ENCODE measurements at regions not wholly inside any gene's neighbourhood (a gene's known extent, or its start where the extent isn't known, plus 50 kb on each side); places are given as distances from the start of the nearest gene placed in this dataset.

DNA sequence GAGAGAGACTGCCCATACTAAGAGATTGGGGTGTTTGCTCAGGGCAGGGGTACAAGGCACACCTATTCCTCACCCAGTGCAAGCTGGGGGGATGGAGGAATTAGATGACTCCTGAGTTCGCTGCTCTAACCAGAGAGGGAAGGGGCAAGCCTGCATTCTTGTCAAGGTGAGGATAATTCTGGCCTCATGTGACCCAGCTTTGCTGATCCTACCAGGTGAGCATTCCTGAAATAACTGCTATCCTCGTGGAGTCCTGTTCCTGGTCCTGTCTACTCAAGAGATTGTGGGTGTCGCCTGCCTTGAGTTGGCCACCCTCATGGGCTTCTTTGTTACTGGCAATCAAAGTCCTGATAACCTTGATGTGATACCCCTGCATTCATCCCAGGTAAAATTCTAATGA is 206.0 kb downstream of the SPP2 start:
- no peak overlapping the region for H3K4me2 ChIP-seq (ENCODE audit: low read length)
- no peaks in the 10 kb centered on the region for H3K9me2 ChIP-seq (ENCODE audit: insufficient read depth, low read length)
- H3F3A ChIP-seq (ENCODE audit: insufficient read depth, low read length, poor library complexity, severe bottlenecking), result no peaks in the 10 kb centered on the region
- H3K9me3 ChIP-seq (ENCODE audit: low read length), result no peaks in the 10 kb centered on the region
- no peaks in the 10 kb centered on the region for H3K27me3 ChIP-seq (ENCODE audit: insufficient read depth, low read depth, low read length)
- H3K36me3 ChIP-seq (ENCODE audit: insufficient read depth, low read length), result no peaks in the 10 kb centered on the region
- no peaks in the 10 kb centered on the region for H4K20me1 ChIP-seq (ENCODE audit: insufficient read depth)
- no peak overlapping the region for H3K4me3 ChIP-seq (ENCODE audit: low read length)
- no peak overlapping the region for H2AFZ ChIP-seq (ENCODE audit: low read depth, low read length)
- H3K9ac ChIP-seq (ENCODE audit: low read length), result no peak overlapping the region
- H3K27ac ChIP-seq (ENCODE audit: low read length), result no peak overlapping the region
- no peaks in the 10 kb centered on the region for H3K79me2 ChIP-seq (replicated peaks; ENCODE audit: insufficient read depth, low read length)
- TF ChIP-seq RAD21 (conservative IDR thresholded peaks at IDR 0.05), result no peak
- TF ChIP-seq EP300 (conservative IDR thresholded peaks at IDR 0.05; ENCODE audit: poor library complexity, severe bottlenecking), result no peak
- no peak for TF ChIP-seq POLR2AphosphoS5 (IDR thresholded peaks at IDR 0.05)
- no peak for TF ChIP-seq SMC3 (conservative IDR thresholded peaks at IDR 0.05; ENCODE audit: poor library complexity)
- no peak for TF ChIP-seq MXI1 (conservative IDR thresholded peaks at IDR 0.05; ENCODE audit: poor library complexity, severe bottlenecking)
- TF ChIP-seq, protein P1, sequence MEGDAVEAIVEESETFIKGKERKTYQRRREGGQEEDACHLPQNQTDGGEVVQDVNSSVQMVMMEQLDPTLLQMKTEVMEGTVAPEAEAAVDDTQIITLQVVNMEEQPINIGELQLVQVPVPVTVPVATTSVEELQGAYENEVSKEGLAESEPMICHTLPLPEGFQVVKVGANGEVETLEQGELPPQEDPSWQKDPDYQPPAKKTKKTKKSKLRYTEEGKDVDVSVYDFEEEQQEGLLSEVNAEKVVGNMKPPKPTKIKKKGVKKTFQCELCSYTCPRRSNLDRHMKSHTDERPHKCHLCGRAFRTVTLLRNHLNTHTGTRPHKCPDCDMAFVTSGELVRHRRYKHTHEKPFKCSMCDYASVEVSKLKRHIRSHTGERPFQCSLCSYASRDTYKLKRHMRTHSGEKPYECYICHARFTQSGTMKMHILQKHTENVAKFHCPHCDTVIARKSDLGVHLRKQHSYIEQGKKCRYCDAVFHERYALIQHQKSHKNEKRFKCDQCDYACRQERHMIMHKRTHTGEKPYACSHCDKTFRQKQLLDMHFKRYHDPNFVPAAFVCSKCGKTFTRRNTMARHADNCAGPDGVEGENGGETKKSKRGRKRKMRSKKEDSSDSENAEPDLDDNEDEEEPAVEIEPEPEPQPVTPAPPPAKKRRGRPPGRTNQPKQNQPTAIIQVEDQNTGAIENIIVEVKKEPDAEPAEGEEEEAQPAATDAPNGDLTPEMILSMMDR (IDR thresholded peaks at IDR 0.05; ENCODE audit: poor library complexity, severe bottlenecking), result no peak
- TF ChIP-seq TAF1 (IDR thresholded peaks at IDR 0.05; ENCODE audit: low read depth), result no peak
- TF ChIP-seq, protein P2, sequence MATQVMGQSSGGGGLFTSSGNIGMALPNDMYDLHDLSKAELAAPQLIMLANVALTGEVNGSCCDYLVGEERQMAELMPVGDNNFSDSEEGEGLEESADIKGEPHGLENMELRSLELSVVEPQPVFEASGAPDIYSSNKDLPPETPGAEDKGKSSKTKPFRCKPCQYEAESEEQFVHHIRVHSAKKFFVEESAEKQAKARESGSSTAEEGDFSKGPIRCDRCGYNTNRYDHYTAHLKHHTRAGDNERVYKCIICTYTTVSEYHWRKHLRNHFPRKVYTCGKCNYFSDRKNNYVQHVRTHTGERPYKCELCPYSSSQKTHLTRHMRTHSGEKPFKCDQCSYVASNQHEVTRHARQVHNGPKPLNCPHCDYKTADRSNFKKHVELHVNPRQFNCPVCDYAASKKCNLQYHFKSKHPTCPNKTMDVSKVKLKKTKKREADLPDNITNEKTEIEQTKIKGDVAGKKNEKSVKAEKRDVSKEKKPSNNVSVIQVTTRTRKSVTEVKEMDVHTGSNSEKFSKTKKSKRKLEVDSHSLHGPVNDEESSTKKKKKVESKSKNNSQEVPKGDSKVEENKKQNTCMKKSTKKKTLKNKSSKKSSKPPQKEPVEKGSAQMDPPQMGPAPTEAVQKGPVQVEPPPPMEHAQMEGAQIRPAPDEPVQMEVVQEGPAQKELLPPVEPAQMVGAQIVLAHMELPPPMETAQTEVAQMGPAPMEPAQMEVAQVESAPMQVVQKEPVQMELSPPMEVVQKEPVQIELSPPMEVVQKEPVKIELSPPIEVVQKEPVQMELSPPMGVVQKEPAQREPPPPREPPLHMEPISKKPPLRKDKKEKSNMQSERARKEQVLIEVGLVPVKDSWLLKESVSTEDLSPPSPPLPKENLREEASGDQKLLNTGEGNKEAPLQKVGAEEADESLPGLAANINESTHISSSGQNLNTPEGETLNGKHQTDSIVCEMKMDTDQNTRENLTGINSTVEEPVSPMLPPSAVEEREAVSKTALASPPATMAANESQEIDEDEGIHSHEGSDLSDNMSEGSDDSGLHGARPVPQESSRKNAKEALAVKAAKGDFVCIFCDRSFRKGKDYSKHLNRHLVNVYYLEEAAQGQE (IDR thresholded peaks at IDR 0.05; ENCODE audit: borderline replicate concordance), result no peak
- no peak for TF ChIP-seq EZH2 (IDR thresholded peaks at IDR 0.05; ENCODE audit: borderline replicate concordance, insufficient read depth, low read length, poor library complexity, severe bottlenecking)

DNA sequence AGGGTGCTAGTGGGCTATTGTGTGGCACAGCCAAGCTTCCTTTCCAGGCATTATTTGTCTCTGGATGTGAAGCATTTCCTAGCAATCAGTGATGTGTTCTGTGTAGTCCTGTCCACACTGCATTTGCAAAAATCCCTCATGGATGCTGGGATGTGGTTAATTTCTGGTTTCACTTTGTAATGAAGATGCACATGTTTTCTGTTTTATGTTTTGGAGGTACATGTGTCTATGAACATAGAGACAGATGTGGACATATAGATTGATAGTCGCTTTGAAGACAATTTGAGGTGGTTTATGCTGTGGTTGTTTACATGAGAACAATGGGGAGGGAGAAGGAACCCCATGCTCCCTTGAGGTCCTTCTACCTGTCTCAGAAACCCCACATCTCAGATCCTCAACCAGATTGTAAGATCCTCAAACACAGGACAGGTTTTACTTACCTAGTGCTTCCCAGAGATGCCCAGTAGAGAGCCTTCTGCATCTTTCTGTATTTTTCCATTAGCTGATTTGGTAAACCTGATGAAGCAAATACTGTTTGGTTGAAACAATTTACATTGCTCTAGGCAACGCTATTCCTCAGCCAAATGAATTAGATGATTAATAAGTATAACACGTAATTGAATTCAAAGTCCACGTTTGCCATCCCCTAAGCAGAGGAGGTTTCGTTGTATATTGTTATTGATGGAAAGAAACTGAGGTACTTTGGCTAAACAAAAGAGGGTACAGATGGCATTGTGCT is 204.4 kb downstream of the SPP2 start:
- Histone ChIP-seq H3K79me2 (replicated peaks; ENCODE audit: insufficient read depth, low read length) (no peaks in the 10 kb centered on the region), H3F3A (ENCODE audit: insufficient read depth, low read length, poor library complexity, severe bottlenecking) (no peaks in the 10 kb centered on the region), H3K27me3 (ENCODE audit: insufficient read depth, low read depth, low read length) (no peaks in the 10 kb centered on the region), H4K20me1 (ENCODE audit: insufficient read depth) (no peaks in the 10 kb centered on the region), H3K9ac (ENCODE audit: low read length) (no peak overlapping the region), H3K9me2 (ENCODE audit: insufficient read depth, low read length) (no peaks in the 10 kb centered on the region), H3K27ac (ENCODE audit: low read length) (no peak overlapping the region), H3K36me3 (ENCODE audit: insufficient read depth, low read length) (no peaks in the 10 kb centered on the region), H3K9me3 (ENCODE audit: low read length) (no peaks in the 10 kb centered on the region), H3K4me2 (ENCODE audit: low read length) (no peak overlapping the region), H2AFZ (ENCODE audit: low read depth, low read length) (no peak overlapping the region), H3K4me3 (ENCODE audit: low read length) (no peak overlapping the region)
- TF ChIP-seq RAD21 (conservative IDR thresholded peaks at IDR 0.05), result no peak
